Ovary (tissue), 7 donors: ENCODE measurements at regions not wholly inside any gene's neighbourhood (a gene's known extent, or its start where the extent isn't known, plus 50 kb on each side); places are given as distances from the start of the nearest gene placed in this dataset.
A peak's percentile ranks its signal among the peaks of the same experiment; 100 is the strongest.

Experiments
- DNase-seq, 5 donors: peaks; one replicate each; pipeline ENCODE4 v3.0.0-alpha.2; 2019 to 2020
- H3K27ac ChIP-seq, 2 donors: fragments of 200-600 bp; one replicate each; pipeline versions ENCODE4 v1.5.1 to v1.8.0; 2019 to 2022
- H3K27me3 ChIP-seq: fragments of 200-600 bp; one replicate; pipeline ENCODE4 v1.8.0; 2022
- H3K36me3 ChIP-seq: fragments of 200-600 bp; sonication (generic); one replicate; pipeline ENCODE4 v1.5.1; 2019
- H3K4me1 ChIP-seq: one replicate; pipeline ENCODE4 v1.8.1; 2013; ENCODE audit warnings: mild to moderate bottlenecking, moderate library complexity; ENCODE audit not compliant: insufficient read depth
- H3K4me3 ChIP-seq: fragments of 200-600 bp; sonication (generic); one replicate; pipeline ENCODE4 v1.5.1; 2017
- H3K9me3 ChIP-seq, 2 donors: fragments of 200-600 bp in 1 of 2; sonication (generic) in 1 of 2; one replicate each; pipeline versions ENCODE4 v1.5.1 to v1.8.1; 2013 to 2019; ENCODE audit warnings: mild to moderate bottlenecking in 1 of 2, moderate library complexity in 1 of 2
- EP300 ChIP-seq: sonication (generic); formaldehyde crosslinking; IDR thresholded peaks from one replicate; pipeline ENCODE4 v1.6.1; 2017; ENCODE audit warnings: antibody characterized with exemption
- POLR2A ChIP-seq: fragments of 450-650 bp; IDR thresholded peaks from one replicate; pipeline ENCODE4 v1.6.1; 2017; ENCODE audit warnings: antibody characterized with exemption, mild to moderate bottlenecking, moderate library complexity
- WGBS, 3 donors: extraction: QIAGEN DNeasy Blood & Tissue Kit in 1 of 3; methylation state at CpG; one replicate each; pipeline versions ENCODE4 v1.1.5 to v1.1.7; 2013 to 2017; 5-methylcytosine and 5-hydroxymethylcytosine counted together
- intact Hi-C, 4 donors: fragments of 100-400 bp; cut with DNase I; formaldehyde crosslinking; loops; one replicate each; pipeline versions ENCODE4 v1.11.0 to v1.15.1; 2022 to 2023
- TF ChIP-seq, protein P1 (sequence below), 3 donors: fragments of 450-650 bp in 2 of 3; fragments of 200-600 bp in 1 of 3; IDR thresholded peaks; one replicate each; pipeline versions ENCODE4 v1.5.1 to v1.8.0; 2016 to 2022; ENCODE audit warnings: antibody characterized with exemption in 3 of 3, mild to moderate bottlenecking in 1 of 3
- donor health status: DM: no; HTN: no; CAD: no; lungs with moderate emphysema.
- donor health status: DM: no; HTN: no; CAD: no.
- donor health status: Bipolar disorder and iron deficiency.
- donor health status: DM: no; HTN: no; CAD: no.
- donor health status: DM: yes; HTN: yes; CAD: no.

DNA sequence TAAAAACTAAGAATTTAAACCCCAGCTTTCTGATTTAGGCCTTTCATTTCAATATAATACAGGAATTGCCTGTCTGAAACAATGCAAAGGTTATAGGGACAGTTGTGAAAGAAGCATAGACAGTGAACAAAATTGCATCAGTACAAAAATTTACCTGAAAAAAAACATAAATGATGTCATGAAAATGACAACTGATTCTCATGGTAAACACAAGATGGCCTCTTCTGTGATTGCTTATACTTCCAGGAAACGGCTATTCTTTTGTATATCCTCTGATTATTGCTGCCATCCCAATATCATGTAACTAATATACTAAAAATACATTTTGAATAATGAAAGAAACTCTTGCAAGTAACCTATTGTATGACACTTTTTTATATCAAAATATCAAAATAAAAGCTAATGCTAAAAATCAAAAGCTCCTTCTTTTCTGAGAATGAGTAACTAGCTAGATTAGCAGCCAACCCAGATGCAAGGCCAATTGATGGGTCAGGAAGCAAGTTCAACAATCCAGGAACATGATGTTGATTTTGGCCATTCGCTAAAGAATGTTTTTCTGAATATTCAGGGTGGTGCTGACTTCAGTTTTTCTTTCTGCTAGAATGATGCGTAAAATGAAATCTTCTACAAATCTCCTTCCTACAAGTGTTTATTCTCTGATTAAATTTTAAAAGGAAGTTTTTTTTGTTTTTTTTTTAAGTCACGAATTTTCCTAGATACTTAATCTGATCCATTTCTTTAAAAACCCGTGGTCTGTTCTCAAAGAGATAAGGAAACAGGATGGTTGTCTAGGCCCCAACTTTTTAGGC is 83.6 kb downstream of the ALX1 start:
- no peaks in the 10 kb centered on the region for H3K4me1 ChIP-seq
- TF ChIP-seq EP300 (no peak), POLR2A (no peak)
- TF ChIP-seq, protein P1, sequence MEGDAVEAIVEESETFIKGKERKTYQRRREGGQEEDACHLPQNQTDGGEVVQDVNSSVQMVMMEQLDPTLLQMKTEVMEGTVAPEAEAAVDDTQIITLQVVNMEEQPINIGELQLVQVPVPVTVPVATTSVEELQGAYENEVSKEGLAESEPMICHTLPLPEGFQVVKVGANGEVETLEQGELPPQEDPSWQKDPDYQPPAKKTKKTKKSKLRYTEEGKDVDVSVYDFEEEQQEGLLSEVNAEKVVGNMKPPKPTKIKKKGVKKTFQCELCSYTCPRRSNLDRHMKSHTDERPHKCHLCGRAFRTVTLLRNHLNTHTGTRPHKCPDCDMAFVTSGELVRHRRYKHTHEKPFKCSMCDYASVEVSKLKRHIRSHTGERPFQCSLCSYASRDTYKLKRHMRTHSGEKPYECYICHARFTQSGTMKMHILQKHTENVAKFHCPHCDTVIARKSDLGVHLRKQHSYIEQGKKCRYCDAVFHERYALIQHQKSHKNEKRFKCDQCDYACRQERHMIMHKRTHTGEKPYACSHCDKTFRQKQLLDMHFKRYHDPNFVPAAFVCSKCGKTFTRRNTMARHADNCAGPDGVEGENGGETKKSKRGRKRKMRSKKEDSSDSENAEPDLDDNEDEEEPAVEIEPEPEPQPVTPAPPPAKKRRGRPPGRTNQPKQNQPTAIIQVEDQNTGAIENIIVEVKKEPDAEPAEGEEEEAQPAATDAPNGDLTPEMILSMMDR (IDR thresholded peaks at IDR 0.05), result no peak
- H3K4me3 ChIP-seq, result no peak overlapping the region
- DNase-seq, result peak in 2 of 5 donors; percentile 12 to 16
- H3K9me3 ChIP-seq, result no peaks in the 10 kb centered on the region
- WGBS, 3 donors, result 16 to 34% (median 23%) methylated on average over 5 of the region's 5 CpGs
- H3K36me3 ChIP-seq, result no peaks in the 10 kb centered on the region
- H3K27ac ChIP-seq, result no peak overlapping the region
- H3K27me3 ChIP-seq, result no peaks in the 10 kb centered on the region
- intact Hi-C loops, result no loop called here

DNA sequence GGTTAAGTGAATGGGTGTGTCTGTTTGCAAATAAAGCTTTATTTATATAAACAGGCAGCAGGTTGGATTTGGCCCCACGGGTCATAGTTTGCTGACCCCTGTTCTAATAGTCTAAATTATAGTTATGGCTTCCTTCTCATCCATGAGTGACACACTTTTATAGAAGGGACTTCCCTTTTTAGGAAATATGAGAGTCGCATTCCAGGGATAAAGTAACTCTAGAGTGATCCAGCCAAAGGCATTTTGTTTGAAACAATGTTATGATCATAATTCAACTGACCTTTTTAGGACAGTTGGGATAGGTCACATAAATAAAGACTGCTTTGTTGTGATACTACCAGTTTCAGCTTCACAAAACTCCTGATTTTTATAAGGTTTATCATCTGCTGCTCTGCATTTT is 87.9 kb downstream of the ALX1 start:
- Histone ChIP-seq H3K36me3 (no peaks in the 10 kb centered on the region), H3K27me3 (peaks cover 2% of the 10 kb centered on the region), H3K4me1 (no peaks in the 10 kb centered on the region), H3K9me3 (no peaks in the 10 kb centered on the region), H3K4me3 (no peak overlapping the region), H3K27ac (no peak overlapping the region)
- DNase-seq, result no peak
- no peak for TF ChIP-seq EP300
- TF ChIP-seq, protein P1 (IDR thresholded peaks at IDR 0.05), result no peak
- TF ChIP-seq POLR2A, result no peak
- WGBS, 3 donors, result 63 to 65% (median 65%) methylated on average over 2 of the region's 2 CpGs
- intact Hi-C loops, result no loop called here

DNA sequence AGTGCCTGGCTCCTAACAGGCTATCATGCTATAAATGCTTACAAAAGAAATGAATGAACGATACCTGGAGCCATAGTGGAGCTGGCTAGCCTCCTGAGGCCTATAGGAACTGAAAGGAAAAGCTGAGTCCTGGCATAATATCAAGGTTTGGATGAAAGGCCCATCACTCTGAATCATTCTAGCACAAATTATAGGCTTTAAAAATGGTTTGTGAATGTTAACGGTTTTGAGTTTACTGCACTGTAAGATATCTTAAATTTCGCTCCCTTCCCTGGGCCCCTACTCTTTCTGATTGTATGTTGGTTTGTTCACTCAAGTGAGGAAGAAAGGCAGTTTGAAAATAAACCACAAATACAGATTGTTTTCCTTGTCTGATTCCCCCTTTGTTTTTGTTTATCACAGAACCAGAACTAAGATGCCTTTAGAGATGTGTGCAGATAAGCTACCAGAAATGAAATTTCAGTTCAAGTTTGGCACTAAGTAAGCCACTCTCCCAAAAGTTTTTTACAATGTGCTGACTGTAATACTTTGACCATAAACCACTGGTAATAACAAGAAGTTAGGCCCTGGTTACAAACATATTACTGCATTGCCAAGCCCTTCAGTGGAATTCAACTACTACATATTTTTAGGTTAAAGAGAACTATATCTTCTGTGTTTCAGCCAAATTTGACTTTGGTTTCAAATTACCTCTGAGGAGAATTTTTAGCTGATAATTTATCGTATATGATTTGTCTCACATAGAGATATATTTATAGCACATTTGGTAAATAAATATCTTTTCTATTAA is 89.5 kb downstream of the ALX1 start:
- DNase-seq, result no peak
- TF ChIP-seq POLR2A (no peak), EP300 (no peak)
- TF ChIP-seq, protein P1 (IDR thresholded peaks at IDR 0.05), result no peak
- Histone ChIP-seq H3K36me3 (no peaks in the 10 kb centered on the region), H3K4me1 (no peaks in the 10 kb centered on the region), H3K27me3 (peaks cover 2% of the 10 kb centered on the region), H3K27ac (no peak overlapping the region), H3K4me3 (no peak overlapping the region), H3K9me3 (no peaks in the 10 kb centered on the region)
- intact Hi-C loops, result no loop called here
- WGBS, 3 donors, result 69 to 75% (median 70%) methylated on average over 4 of the region's 4 CpGs

DNA sequence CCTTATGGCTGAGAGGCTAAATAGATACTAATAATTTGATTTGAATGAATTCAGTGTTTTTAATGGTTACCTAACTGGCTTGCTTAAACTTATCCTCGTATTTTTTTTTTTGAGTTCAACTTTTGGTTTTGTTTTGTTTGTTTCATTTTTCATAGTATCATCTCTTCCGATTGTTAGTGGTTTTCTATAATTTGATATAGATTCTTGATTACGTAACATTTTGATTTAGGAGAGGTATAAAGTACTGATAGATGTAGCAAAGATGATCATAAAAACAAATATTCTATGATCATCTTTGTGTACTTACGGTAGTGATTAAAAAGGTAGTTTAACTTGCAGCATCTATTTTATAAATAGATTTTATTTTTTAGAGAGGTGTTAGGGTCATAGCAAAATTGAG is 93.0 kb downstream of the ALX1 start:
- Histone ChIP-seq H3K36me3 (no peaks in the 10 kb centered on the region), H3K4me3 (no peak overlapping the region), H3K27ac (no peak overlapping the region), H3K4me1 (no peaks in the 10 kb centered on the region), H3K9me3 (no peaks in the 10 kb centered on the region), H3K27me3 (peaks cover 2% of the 10 kb centered on the region)
- WGBS, 3 donors, result 85 to 89% (median 86%) methylated on average over 4 of the region's 4 CpGs
- no peak for DNase-seq
- intact Hi-C loops, result no loop called here
- TF ChIP-seq EP300 (no peak), POLR2A (no peak)
- TF ChIP-seq, protein P1 (IDR thresholded peaks at IDR 0.05), result no peak
